SK-N-MC (cell line): ENCODE measurements at regions not wholly inside any gene's neighbourhood (a gene's known extent, or its start where the extent isn't known, plus 50 kb on each side); places are given as distances from the start of the nearest gene placed in this dataset.
"Not testable (repeated sequence)": the region's sequence is repeated elsewhere in the genome, so short reads cannot be mapped to it uniquely, and the experiment has no call there.

Experiments
- DNase-seq: peaks from one replicate; pipeline ENCODE4 v3.0.0-alpha.2; 2011; ENCODE audit warnings: low read depth, low spot score
- H3K27ac ChIP-seq: fragments of 200-600 bp; sonication (generic); 2 replicates; pipeline ENCODE4 v1.5.1; 2016; ENCODE audit warnings: mixed run types
- H3K36me3 ChIP-seq: fragments of 200-600 bp; sonication (generic); 2 replicates; pipeline ENCODE4 v1.6.1; 2017; ENCODE audit warnings: antibody characterized with exemption, low read length, mixed read lengths; ENCODE audit not compliant: insufficient read depth
- H3K4me3 ChIP-seq: fragments of 200-600 bp; sonication (generic); 2 replicates; pipeline ENCODE4 v1.5.1; 2016
- H3K9ac ChIP-seq: fragments of 200-600 bp; sonication (generic); 2 replicates; pipeline ENCODE4 v1.8.0; 2017; ENCODE audit warnings: mixed run types, mixed read lengths; ENCODE audit not compliant: insufficient read length
- H3K9me3 ChIP-seq: fragments of 200-600 bp; sonication (generic); 2 replicates; pipeline ENCODE4 v1.6.1; 2017; ENCODE audit warnings: low read depth, mild to moderate bottlenecking, antibody characterized with exemption, low read length, moderate library complexity, mixed read lengths

DNA sequence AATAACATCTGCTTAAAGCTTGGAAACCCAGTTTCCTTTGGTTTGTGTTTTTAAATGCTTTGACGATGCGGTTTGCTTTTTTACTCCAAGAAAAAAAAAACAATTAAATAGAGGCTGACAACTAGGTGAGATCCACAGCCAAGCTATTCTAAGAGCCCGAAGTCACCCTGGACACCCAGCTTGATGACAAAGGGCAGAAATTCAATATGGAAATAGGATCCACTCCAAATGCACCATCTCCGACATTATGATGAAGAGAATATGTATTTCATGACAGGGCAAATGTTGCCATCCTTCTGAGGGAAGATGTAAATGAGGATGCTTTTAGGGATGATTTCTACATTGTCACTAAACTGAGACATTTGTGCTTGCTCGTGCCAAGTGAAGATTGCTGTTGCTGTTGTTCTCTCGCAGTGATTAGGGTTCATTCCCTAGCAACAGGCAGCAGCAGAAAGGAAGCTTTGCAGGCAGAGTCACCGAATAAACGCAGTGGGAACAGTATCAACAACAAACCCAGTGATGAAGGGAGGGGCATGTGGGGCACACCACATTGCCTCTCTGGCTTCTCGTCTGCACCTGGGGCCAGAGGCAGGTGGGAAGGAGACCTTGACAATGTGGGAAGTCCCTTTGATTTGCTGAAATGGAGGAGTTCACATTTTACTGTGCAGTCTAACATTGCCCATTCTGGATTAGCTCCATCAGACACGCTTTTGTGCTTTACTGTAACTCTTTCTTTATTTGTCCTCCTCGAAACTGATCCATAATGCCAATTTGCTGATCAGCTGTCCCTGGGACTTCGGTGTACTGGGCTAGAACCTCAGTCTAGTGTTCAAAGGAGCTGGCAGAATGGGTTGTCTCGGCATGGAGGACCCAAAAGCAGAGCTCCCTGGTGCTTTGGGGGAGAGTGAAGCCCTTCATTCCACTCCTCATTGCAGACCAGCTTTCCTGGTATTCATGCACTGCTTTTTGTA lies 240.2 kb upstream of the PLGLB2 start:
- not testable (repeated sequence) for H3K36me3 ChIP-seq, H3K9me3 ChIP-seq, DNase-seq, H3K27ac ChIP-seq, H3K9ac ChIP-seq, H3K4me3 ChIP-seq

DNA sequence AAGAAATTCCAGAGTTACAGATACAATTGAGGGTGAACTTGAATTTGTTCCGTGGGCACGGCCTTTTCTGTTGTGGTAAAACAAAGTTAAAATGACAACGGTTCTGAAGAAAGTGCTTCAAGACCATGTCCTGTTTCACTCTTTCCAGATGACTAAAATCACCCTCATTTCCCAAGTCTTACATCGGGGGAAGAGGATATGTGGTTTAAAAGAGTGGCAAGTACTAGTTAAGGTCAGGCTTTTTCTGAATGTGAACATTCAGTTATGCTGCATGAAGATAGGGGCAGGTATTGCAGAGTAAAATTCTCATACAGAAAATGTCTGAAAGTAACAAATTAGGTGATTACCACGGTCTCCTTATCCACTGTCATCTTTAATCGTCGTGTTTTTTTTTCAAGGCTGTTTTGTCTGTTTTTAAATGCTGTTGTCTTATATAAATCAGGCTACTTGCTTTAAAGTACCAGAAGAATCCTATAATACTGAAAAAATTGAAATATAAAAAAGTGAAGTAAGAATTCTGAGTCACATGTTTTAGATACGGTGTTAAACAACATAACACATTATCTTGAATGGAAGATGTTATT lies 236.6 kb upstream of the PLGLB2 start:
- H3K27ac ChIP-seq, H3K9me3 ChIP-seq, H3K4me3 ChIP-seq, H3K9ac ChIP-seq, DNase-seq, H3K36me3 ChIP-seq: not testable (repeated sequence)

DNA sequence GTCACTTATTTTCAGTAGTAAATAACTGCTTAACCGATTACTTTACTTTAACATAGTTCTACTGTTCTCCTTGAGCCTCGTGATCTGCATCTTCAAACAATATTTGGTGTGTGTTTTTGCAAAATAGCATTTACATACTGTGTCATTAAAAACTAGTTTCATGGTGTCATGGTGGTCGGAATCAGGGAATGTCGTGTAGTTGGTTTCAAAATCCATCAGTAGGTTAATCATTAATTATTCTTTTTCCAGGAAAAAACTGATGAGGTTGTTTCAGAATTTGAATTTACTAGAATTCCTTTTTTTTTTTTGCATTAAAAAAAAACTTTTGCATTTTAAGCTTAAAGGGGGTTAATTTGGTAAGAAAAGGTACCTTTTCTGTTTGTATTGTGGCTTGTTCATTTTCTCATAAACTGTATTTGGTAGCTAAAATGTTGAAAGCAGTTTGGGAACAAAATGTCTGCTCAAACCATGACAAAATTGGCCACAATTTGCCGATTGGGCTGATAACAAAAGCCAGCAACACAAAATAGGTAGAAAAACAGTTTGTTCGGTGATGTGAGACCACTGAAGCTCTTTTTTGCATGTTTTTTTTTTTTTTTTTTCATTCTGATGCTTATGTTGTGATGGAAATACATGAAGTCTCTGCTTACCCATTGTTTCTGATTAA lies 234.9 kb upstream of the PLGLB2 start:
- not testable (repeated sequence) for H3K4me3 ChIP-seq, H3K27ac ChIP-seq, H3K9ac ChIP-seq, H3K36me3 ChIP-seq, H3K9me3 ChIP-seq, DNase-seq

DNA sequence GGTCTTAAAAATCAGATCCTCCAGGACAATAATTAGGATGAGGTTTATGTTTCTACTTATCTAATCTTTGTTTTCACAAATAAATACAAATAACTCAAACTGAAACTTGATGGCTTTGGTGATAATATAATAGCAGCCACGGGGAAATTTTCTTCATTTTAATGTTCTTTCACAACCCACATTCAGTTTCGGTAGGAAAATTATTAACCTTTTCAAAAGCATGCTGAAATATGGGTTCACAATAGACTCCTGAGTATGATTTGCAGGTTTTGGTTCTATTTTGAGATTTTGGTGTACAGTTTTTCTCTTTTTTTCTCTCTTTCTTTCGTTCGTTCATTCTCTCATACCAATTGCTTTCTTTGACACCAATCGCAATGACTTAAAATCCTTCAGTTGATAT lies 233.9 kb upstream of the PLGLB2 start:
- not testable (repeated sequence) for H3K36me3 ChIP-seq, DNase-seq, H3K9me3 ChIP-seq, H3K4me3 ChIP-seq, H3K9ac ChIP-seq, H3K27ac ChIP-seq

DNA sequence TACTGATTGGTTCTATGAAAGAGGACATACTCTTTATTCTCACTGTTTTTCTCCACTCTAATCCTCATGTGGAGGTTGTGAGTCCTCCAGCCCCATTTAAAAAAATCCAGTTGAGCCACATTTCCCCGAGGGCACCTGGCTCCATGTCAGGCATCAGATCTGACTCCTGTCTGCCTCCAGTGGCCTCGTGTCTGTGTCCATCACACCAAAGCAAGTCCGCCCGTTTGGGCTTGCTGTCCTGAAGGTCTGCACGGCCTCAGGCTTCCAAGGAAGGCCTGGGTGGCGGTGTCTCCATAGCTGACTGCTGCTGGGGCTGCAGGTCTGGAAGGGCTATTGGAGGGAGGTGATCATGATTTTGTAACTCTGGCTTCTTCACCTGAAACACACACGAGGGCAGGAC lies 233.4 kb upstream of the PLGLB2 start:
- not testable (repeated sequence) for H3K4me3 ChIP-seq, H3K36me3 ChIP-seq, DNase-seq, H3K27ac ChIP-seq, H3K9me3 ChIP-seq, H3K9ac ChIP-seq

DNA sequence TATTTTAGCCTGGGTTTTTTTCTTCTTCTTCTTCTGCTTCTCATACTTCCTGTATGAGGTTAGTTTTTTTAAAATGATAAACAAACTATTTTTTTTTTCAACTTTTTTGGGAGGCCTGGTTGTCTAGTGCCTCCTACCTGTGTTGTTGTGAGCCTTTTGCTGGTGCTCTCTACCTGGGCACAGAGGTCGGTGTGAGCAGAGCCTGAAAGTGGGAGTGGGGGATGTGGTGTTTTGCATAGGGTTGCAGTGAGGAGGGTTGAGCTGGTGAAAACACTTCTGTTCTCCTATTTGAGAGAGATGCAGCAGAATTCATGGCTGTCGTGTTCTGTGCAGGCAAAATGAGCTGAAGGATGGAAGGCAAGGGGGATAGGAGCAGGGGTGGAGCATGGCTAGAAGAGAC lies 232.7 kb upstream of the PLGLB2 start:
- not testable (repeated sequence) for H3K9me3 ChIP-seq, H3K36me3 ChIP-seq, H3K9ac ChIP-seq, H3K27ac ChIP-seq, H3K4me3 ChIP-seq, DNase-seq

DNA sequence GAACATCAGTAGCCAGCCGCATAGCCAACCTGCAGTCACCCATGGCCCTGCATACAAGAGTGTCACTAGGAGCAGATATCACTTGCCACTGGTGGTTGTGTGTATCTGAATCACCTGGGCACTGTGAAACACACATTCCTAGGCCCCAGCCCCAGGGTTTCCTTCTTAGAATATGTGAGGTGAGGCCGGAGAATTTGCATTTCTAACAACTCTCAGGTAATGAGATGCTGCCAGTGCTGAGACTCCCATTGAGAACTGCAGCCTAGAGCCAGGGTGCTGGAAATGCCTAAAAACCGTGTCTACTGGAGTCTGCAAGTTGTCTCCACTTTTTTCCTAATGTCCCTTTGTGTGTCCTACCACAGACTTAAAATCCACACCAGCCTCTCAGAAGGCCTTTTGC lies 232.0 kb upstream of the PLGLB2 start:
- not testable (repeated sequence) for DNase-seq, H3K36me3 ChIP-seq, H3K9ac ChIP-seq, H3K9me3 ChIP-seq, H3K27ac ChIP-seq, H3K4me3 ChIP-seq

DNA sequence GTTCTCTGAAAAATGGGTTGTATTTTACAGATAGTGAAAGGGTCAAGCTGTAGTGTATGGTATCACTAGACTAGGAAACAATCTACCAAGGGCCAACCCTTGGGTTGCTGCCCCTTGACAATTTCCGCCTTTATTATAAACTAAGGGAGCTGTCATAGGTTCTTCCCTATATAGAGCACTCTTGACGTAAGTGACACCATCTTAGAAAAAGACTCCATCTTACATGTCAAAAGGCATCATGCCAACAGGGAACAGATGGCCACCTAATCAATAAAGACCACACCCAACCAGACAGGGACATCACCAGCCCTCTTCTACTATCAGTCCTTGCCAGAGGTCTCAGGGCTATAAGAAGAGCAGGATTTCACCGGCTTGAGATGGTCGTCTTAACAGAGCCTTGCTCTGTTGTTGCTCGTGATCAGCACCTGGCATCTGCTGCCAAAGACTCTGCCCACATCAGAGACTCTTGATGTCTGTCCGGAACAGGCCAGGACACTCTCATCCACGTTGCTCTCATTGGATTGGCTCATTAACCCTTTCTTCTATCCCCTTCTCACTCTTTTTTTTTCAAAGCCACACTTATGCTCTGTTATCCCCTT lies 231.4 kb upstream of the PLGLB2 start:
- not testable (repeated sequence) for H3K4me3 ChIP-seq, H3K9me3 ChIP-seq, H3K9ac ChIP-seq, H3K36me3 ChIP-seq, DNase-seq, H3K27ac ChIP-seq

DNA sequence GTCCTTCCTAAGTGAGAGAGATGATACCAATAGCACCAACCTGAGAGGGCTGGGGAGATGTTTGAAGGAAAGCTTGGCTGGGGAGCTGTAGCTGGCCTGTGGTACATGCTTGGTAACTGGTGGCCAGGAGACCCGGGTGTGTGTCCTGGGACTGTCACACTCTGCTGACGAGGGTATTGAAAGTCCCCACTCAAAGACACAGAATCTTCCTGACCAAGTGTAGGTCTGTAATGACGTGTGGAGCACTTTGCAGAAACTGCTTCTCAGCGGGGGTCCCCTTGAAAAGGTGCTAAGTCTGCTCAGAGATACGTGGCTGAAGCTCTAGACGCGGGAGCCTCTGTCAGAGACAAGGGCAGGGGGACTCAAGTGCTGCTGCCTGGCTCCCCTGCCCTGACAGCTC lies 230.4 kb upstream of the PLGLB2 start:
- H3K4me3 ChIP-seq, H3K9ac ChIP-seq, DNase-seq, H3K9me3 ChIP-seq, H3K36me3 ChIP-seq, H3K27ac ChIP-seq: not testable (repeated sequence)

DNA sequence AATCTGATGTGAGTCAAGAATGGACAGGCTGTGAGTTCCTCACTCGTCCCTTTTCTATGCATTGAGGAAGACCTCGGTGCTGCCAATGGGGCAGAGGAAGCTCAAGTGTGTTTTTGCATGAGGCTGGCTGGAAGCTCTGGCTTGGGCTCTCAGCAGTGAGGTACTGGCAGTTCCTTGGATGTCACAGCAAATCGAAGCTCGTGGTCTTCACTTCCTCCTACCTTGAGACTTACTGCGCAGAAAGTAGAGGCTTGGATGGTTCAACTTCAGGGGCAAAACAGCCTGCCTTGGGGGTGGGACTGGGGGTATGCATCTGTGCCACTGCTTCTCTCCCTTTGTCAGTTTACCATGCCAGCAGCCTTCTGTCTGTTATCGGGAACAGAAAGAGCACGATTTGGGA lies 229.8 kb upstream of the PLGLB2 start:
- H3K27ac ChIP-seq, H3K9ac ChIP-seq: not testable (repeated sequence)

DNA sequence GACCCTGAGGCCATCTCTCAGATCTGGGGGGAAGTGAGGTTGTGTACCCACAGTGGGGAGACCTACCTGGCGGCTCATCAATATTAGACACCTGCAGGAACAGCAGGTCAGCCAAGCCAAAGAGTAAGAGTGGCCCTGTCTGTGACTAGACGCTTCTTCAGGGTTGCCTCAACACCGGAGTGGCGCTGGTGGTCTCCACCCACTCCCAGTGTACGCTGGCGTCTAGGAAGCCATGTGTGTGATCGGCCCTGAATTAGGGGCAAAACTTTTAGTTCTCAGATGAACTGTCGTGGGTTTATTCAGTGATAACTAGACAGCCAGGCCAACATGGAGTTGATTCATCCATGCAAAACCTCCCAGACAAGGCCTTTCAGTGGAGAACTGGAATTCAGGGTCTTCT lies 229.3 kb upstream of the PLGLB2 start:
- not testable (repeated sequence) for H3K27ac ChIP-seq, H3K4me3 ChIP-seq, H3K9ac ChIP-seq, DNase-seq, H3K9me3 ChIP-seq, H3K36me3 ChIP-seq

More for the DNA sequence above, 229.8 kb upstream of the PLGLB2 start:
- H3K36me3 ChIP-seq, H3K9me3 ChIP-seq, H3K4me3 ChIP-seq, DNase-seq: not testable (repeated sequence)

DNA sequence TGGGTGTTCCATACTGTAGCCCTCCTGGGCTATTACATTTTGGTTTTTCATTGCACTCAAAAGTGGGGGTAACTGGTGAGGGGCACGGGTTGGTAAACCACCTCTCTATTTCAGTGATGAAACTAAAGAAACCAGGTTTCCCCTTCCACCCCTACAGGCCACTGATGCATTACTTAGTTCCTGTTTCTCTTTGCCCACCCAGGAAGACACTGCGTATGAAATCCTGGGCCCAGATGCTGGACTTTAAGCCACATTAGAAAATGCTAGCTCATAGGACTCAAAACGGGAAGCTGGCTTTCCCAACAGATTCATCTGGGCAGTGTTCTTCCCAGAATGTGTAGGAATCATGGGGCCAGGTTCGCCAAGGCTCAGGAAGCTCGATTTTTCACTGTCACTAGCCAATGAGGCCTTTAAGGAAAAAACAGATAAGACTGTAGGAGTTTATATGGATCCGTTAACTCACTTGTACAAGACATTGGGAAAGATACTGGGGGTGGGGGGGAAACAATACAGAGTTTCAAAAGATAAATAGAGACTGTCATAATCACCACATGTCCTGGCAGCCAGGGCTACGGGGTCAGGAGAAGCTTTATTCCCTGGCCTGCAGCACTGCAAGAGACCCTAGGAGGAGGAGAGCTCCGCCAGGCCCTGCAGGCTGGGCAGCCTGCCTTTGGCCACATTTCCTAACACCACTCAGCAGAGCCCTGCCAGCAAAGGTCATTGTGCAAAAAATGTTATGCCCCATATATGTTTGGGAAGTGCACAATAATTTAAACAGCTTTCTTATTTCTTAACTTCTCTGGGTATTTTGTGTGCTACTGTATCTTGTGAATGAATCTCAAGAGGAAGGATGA lies 228.5 kb upstream of the PLGLB2 start:
- H3K9me3 ChIP-seq, H3K36me3 ChIP-seq, H3K4me3 ChIP-seq, DNase-seq, H3K27ac ChIP-seq, H3K9ac ChIP-seq: not testable (repeated sequence)

DNA sequence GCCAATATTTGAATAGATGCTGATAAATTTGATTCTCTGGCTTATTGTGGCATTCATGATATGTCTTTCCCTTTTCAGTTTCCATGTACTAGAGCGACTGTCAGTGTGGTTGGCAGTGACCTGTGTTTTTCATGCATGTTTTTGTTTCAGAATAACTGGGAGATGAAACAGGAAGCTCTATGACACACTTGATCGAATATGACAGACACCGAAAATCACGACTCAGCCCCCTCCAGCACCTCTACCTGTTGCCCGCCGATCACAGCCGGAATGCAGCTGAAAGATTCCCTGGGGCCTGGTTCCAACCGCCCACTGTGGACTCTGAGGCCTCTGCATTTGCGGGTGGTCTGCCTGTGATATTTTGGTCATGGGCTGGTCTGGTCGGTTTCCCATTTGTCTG lies 226.8 kb upstream of the PLGLB2 start:
- not testable (repeated sequence) for H3K4me3 ChIP-seq, H3K9ac ChIP-seq, H3K27ac ChIP-seq, DNase-seq, H3K9me3 ChIP-seq, H3K36me3 ChIP-seq
